ENCODE measurements at regions not wholly inside any gene's neighbourhood (a gene's known extent, or its start where the extent isn't known, plus 50 kb on each side); places are given as distances from the start of the nearest gene placed in this dataset.

DNA sequence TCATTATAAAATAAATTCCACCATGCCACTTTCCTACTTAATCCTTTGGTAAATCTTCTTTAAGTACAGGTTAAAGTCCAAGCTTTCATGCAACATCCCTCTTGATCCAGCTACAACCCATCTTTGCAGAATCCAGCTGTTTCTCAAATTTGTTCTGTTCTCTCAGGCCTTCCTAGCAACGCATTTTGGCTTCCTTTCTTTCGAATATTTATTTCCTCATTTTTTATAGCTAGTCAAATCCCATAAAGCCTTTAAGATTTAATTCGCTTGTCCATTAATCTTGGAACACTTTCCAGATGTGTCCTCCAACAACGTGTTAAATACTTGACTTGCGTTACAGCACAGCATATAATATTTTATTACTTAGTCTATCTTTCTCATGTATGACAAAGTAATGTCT, 600.1 kb upstream of the CHORDC1 start:
- TF ChIP-seq, protein P1, sequence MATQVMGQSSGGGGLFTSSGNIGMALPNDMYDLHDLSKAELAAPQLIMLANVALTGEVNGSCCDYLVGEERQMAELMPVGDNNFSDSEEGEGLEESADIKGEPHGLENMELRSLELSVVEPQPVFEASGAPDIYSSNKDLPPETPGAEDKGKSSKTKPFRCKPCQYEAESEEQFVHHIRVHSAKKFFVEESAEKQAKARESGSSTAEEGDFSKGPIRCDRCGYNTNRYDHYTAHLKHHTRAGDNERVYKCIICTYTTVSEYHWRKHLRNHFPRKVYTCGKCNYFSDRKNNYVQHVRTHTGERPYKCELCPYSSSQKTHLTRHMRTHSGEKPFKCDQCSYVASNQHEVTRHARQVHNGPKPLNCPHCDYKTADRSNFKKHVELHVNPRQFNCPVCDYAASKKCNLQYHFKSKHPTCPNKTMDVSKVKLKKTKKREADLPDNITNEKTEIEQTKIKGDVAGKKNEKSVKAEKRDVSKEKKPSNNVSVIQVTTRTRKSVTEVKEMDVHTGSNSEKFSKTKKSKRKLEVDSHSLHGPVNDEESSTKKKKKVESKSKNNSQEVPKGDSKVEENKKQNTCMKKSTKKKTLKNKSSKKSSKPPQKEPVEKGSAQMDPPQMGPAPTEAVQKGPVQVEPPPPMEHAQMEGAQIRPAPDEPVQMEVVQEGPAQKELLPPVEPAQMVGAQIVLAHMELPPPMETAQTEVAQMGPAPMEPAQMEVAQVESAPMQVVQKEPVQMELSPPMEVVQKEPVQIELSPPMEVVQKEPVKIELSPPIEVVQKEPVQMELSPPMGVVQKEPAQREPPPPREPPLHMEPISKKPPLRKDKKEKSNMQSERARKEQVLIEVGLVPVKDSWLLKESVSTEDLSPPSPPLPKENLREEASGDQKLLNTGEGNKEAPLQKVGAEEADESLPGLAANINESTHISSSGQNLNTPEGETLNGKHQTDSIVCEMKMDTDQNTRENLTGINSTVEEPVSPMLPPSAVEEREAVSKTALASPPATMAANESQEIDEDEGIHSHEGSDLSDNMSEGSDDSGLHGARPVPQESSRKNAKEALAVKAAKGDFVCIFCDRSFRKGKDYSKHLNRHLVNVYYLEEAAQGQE (IDR thresholded peaks at IDR 0.05; ENCODE audit: insufficient replicate concordance, low read depth) = no peak
- TF ChIP-seq POLR2AphosphoS5 (IDR thresholded peaks at IDR 0.05; ENCODE audit: low read depth) (no peak), GABPA (IDR thresholded peaks at IDR 0.05; ENCODE audit: low read depth) (no peak), SPI1 (IDR thresholded peaks at IDR 0.05; ENCODE audit: borderline replicate concordance, low read depth) (no peak)
- TF ChIP-seq, protein P2, sequence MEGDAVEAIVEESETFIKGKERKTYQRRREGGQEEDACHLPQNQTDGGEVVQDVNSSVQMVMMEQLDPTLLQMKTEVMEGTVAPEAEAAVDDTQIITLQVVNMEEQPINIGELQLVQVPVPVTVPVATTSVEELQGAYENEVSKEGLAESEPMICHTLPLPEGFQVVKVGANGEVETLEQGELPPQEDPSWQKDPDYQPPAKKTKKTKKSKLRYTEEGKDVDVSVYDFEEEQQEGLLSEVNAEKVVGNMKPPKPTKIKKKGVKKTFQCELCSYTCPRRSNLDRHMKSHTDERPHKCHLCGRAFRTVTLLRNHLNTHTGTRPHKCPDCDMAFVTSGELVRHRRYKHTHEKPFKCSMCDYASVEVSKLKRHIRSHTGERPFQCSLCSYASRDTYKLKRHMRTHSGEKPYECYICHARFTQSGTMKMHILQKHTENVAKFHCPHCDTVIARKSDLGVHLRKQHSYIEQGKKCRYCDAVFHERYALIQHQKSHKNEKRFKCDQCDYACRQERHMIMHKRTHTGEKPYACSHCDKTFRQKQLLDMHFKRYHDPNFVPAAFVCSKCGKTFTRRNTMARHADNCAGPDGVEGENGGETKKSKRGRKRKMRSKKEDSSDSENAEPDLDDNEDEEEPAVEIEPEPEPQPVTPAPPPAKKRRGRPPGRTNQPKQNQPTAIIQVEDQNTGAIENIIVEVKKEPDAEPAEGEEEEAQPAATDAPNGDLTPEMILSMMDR (IDR thresholded peaks at IDR 0.05; ENCODE audit: insufficient read depth, low read length) = no peak
- DNase-seq (ENCODE audit: low read depth in 1 of 2, low spot score in 1 of 2) = no peak
- no peak overlapping the region for H3K4me3 ChIP-seq (replicated peaks; ENCODE audit: insufficient read depth, low read length)
- H3K27me3 ChIP-seq (ENCODE audit: insufficient read depth, poor library complexity, severe bottlenecking) = no peaks in the 10 kb centered on the region
- H3K27ac ChIP-seq (replicated peaks) = no peak overlapping the region

DNA sequence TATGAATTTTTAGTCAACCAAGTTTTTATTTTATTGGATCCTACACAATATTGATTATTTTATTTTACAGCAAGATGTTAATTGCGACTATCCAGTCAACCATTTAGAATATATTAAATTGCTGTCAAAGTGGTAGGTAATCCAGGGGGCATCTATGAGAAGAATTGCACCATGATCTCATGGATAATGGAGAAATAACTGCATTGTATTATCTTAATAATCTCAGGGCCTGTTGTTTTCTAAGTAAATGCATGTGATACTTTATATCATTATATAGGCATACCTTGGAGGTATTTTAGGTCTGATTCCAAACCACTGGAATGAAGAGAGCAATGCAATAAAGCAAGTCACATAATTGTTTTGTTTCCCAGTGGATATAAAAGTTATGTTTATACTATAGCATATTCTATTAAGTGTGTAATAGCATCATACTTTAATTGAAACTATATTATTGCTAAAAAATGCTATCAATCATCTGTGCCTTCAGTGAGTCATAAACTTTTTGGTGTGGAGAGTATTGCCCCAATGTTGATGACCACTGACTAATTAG, 595.4 kb upstream of the CHORDC1 start:
- Histone ChIP-seq H3K27me3 (ENCODE audit: insufficient read depth, poor library complexity, severe bottlenecking) (no peaks in the 10 kb centered on the region), H3K4me3 (replicated peaks; ENCODE audit: insufficient read depth, low read length) (no peak overlapping the region), H3K27ac (replicated peaks) (no peak overlapping the region)
- no peak for DNase-seq (ENCODE audit: low read depth in 1 of 2, low spot score in 1 of 2)
- TF ChIP-seq POLR2AphosphoS5 (IDR thresholded peaks at IDR 0.05; ENCODE audit: low read depth) (no peak), SPI1 (IDR thresholded peaks at IDR 0.05; ENCODE audit: borderline replicate concordance, low read depth) (no peak), GABPA (IDR thresholded peaks at IDR 0.05; ENCODE audit: low read depth) (no peak)
- TF ChIP-seq, protein P2 (IDR thresholded peaks at IDR 0.05; ENCODE audit: insufficient read depth, low read length) = no peak
- TF ChIP-seq, protein P1 (IDR thresholded peaks at IDR 0.05; ENCODE audit: insufficient replicate concordance, low read depth) = no peak

DNA sequence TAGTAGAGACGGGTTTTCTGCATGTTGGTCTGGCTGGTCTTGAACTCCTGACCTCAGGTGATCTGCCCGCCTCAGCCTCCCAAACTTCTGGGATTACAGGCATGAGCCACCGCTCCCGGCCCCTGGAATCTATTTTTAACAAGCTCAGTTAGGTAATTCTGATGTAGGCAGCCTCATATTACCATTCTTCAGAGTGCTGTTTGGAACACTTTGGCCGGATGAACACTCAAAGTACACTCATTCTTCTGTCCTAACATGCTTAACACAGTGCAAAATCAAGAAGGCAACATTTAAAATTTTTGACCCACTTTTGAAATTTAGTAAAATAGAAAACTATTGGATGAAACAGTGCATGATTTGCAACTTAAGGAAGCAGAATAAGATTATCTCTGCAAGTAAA, 586.7 kb upstream of the CHORDC1 start:
- Histone ChIP-seq H3K27ac (replicated peaks) (no peak overlapping the region), H3K27me3 (ENCODE audit: insufficient read depth, poor library complexity, severe bottlenecking) (no peaks in the 10 kb centered on the region), H3K4me3 (replicated peaks; ENCODE audit: insufficient read depth, low read length) (no peak overlapping the region)
- DNase-seq (ENCODE audit: low read depth in 1 of 2, low spot score in 1 of 2) = no peak
- TF ChIP-seq SPI1 (IDR thresholded peaks at IDR 0.05; ENCODE audit: borderline replicate concordance, low read depth) = no peak
- TF ChIP-seq GABPA (IDR thresholded peaks at IDR 0.05; ENCODE audit: low read depth) = no peak
- TF ChIP-seq, protein P2 (IDR thresholded peaks at IDR 0.05; ENCODE audit: insufficient read depth, low read length) = no peak
- TF ChIP-seq POLR2AphosphoS5 (IDR thresholded peaks at IDR 0.05; ENCODE audit: low read depth) = no peak
- TF ChIP-seq, protein P1 (IDR thresholded peaks at IDR 0.05; ENCODE audit: insufficient replicate concordance, low read depth) = no peak
